ACHN (cell line): ENCODE measurements at regions not wholly inside any gene's neighbourhood (a gene's known extent, or its start where the extent isn't known, plus 50 kb on each side); places are given as distances from the start of the nearest gene placed in this dataset.

Experiments
- DNase-seq: peaks from one replicate; pipeline ENCODE4 v3.0.0-alpha.2; 2015
- in situ Hi-C: cut with HindIII; loops from 2 replicates; pipeline ENCODE4 v1.10.0; 2017; ENCODE audit warnings: low sequenced_read_pairs, low pct_ligation_motif_present, low pct_unique_long_range_greater_than_20kb

- DNase-seq, result no peak
- in situ Hi-C loops, result no loop called here
These were observed 240.8 kb upstream of the CMC1 start for GRCh38 chr3:28000608-28001007.

- in situ Hi-C loops, result no loop called here
- no peak for DNase-seq
These were observed 233.2 kb upstream of the CMC1 start for GRCh38 chr3:28008235-28008634.

GRCh38 chr3:28012830-28013229 lies 228.6 kb upstream of the CMC1 start:
- no peak for DNase-seq
- in situ Hi-C loops, result no loop called here

GRCh38 chr3:28013864-28014473 lies 227.4 kb upstream of the CMC1 start:
- DNase-seq, result no peak
- in situ Hi-C loops, result no loop called here

- in situ Hi-C loops, result no loop called here
- no peak for DNase-seq
These were observed 222.3 kb upstream of the CMC1 start for GRCh38 chr3:28018925-28019718.

GRCh38 chr3:28019740-28020139 lies 221.7 kb upstream of the CMC1 start:
- DNase-seq, result no peak
- in situ Hi-C loops, result no loop called here

GRCh38 chr3:28022916-28023315 lies 218.5 kb upstream of the CMC1 start:
- no peak for DNase-seq
- in situ Hi-C loops, result no loop called here

GRCh38 chr3:28028554-28028953 lies 212.9 kb upstream of the CMC1 start:
- DNase-seq, result no peak
- in situ Hi-C loops, result no loop called here

- no peak for DNase-seq
- in situ Hi-C loops, result no loop called here
These were observed 208.2 kb upstream of the CMC1 start for GRCh38 chr3:28033059-28033784.

- DNase-seq, result no peak
- in situ Hi-C loops, result no loop called here
These were observed 204.5 kb upstream of the CMC1 start for GRCh38 chr3:28036599-28037575.

GRCh38 chr3:28039234-28039633 lies 202.2 kb upstream of the CMC1 start:
- no peak for DNase-seq
- in situ Hi-C loops, result no loop called here

GRCh38 chr3:28039829-28040228 lies 201.6 kb upstream of the CMC1 start:
- in situ Hi-C loops, result no loop called here
- no peak for DNase-seq

- no peak for DNase-seq
- in situ Hi-C loops, result no loop called here
These were observed 199.3 kb upstream of the CMC1 start for GRCh38 chr3:28042095-28042635.

GRCh38 chr3:28042707-28043106 lies 198.7 kb upstream of the CMC1 start:
- DNase-seq, result no peak
- in situ Hi-C loops, result no loop called here

- in situ Hi-C loops, result no loop called here
These were observed 191.3 kb upstream of the CMC1 start for GRCh38 chr3:28050120-28050519.

GRCh38 chr3:28050885-28051284 lies 190.5 kb upstream of the CMC1 start:
- in situ Hi-C loops, result no loop called here
- DNase-seq, result no peak

More at GRCh38 chr3:28050120-28050519, 191.3 kb upstream of the CMC1 start:
- no peak for DNase-seq

- no peak for DNase-seq
- in situ Hi-C loops, result no loop called here
These were observed 187.7 kb upstream of the CMC1 start for GRCh38 chr3:28053759-28054158.

GRCh38 chr3:28056806-28057205 lies 184.6 kb upstream of the CMC1 start:
- in situ Hi-C loops, result no loop called here
- no peak for DNase-seq
